H1 (cell line): ENCODE measurements at regions not wholly inside any gene's neighbourhood (a gene's known extent, or its start where the extent isn't known, plus 50 kb on each side); places are given as distances from the start of the nearest gene placed in this dataset.

Experiments
- CTCF ChIA-PET: fragments of 300-600 bp; sonication (Branson Sonifier 250); formaldehyde crosslinking; loops from one replicate; lab custom pipeline; 2021; ENCODE audit not compliant: partially characterized antibody; lab: Charles Lee
- POLR2A ChIA-PET: fragments of 300-600 bp; sonication (Branson Sonifier 250); formaldehyde crosslinking; loops from one replicate; lab custom pipeline; 2021; ENCODE audit warnings: inconsistent platforms; ENCODE audit not compliant: partially characterized antibody; lab: Charles Lee
- DNase-seq, 2 experiments: peaks; one replicate each; pipeline versions ENCODE4 v3.0.0 to v3.0.0-alpha.2; 2010 to 2022; ENCODE audit warnings: low spot score in 2 of 2, low read depth in 1 of 2, mixed read lengths in 1 of 2
- FAIRE-seq: peaks from 2 replicates; lab custom pipeline; 2011; peaks lifted over from hg19 to GRCh38; lab: Jason Lieb, UNC
- H2AFZ ChIP-seq: 2 replicates; pipeline ENCODE4 v1.8.1; 2012; ENCODE audit warnings: low read length, inconsistent platforms
- H2AK5ac ChIP-seq: 2 replicates; pipeline ENCODE4 v1.6.1; 2013; ENCODE audit warnings: low read depth, low read length
- H2BK120ac ChIP-seq: replicated peaks from 2 replicates; pipeline ENCODE3; 2013; ENCODE audit warnings: low read depth, low read length, inconsistent platforms
- H2BK12ac ChIP-seq: 2 replicates; pipeline ENCODE4 v1.6.1; 2013; ENCODE audit warnings: low read depth, low read length
- H2BK15ac ChIP-seq: 2 replicates; pipeline ENCODE4 v1.6.1; 2013; ENCODE audit warnings: low read length
- H2BK20ac ChIP-seq: 2 replicates; pipeline ENCODE4 v1.6.1; 2013; ENCODE audit warnings: low read length
- H2BK5ac ChIP-seq: 2 replicates; pipeline ENCODE4 v1.6.1; 2013; ENCODE audit warnings: low read depth, low read length
- H3K14ac ChIP-seq: 2 replicates; pipeline ENCODE4 v1.6.1; 2013; ENCODE audit warnings: inconsistent platforms; ENCODE audit not compliant: insufficient read length
- H3K18ac ChIP-seq: 2 replicates; pipeline ENCODE4 v1.6.1; 2013; ENCODE audit warnings: low read length; ENCODE audit errors: extremely low read depth
- H3K23ac ChIP-seq: 2 replicates; pipeline ENCODE4 v1.6.1; 2013; ENCODE audit warnings: inconsistent platforms; ENCODE audit not compliant: insufficient read length
- H3K23me2 ChIP-seq: 2 replicates; pipeline ENCODE4 v1.6.1; 2013; ENCODE audit warnings: low read depth, low read length
- H3K27ac ChIP-seq: 2 replicates; pipeline ENCODE4 v1.6.1; 2011; ENCODE audit warnings: low read depth, low read length, inconsistent platforms
- H3K27me3 ChIP-seq, 4 experiments: replicated peaks in 1 of 4; 1 replicate in 1 of 4; 2 replicates in 3 of 4; pipeline versions ENCODE4 v1.6.1 to v1.8.1; 2011 to 2013; ENCODE audit warnings: low read length in 3 of 4, mild to moderate bottlenecking in 3 of 4, inconsistent platforms in 2 of 4, mixed read lengths in 2 of 4, moderate library complexity in 1 of 4; ENCODE audit not compliant: control insufficient read depth in 3 of 4, insufficient read depth in 3 of 4; ENCODE audit errors: extremely low read depth in 1 of 4
- H3K36me3 ChIP-seq, 4 experiments: 2 replicates each; pipeline versions ENCODE4 v1.6.1 to v1.8.1; 2011 to 2013; ENCODE audit warnings: mild to moderate bottlenecking in 4 of 4, low read length in 3 of 4, moderate library complexity in 2 of 4, control low read depth in 1 of 4, inconsistent platforms in 1 of 4; ENCODE audit not compliant: insufficient read depth in 4 of 4, control insufficient read depth in 2 of 4
- H3K4ac ChIP-seq: replicated peaks from 2 replicates; pipeline ENCODE3; 2013; ENCODE audit warnings: low read length, low read depth, mixed read lengths, inconsistent platforms; ENCODE audit not compliant: insufficient read length
- H3K4me1 ChIP-seq, 4 experiments: replicated peaks in 1 of 4; 1 replicate in 1 of 4; 2 replicates in 3 of 4; pipeline versions ENCODE4 v1.6.1 to v1.8.1; 2011 to 2013; ENCODE audit warnings: low read length in 3 of 4, inconsistent platforms in 2 of 4, mixed read lengths in 1 of 4; ENCODE audit not compliant: insufficient read depth in 4 of 4, control insufficient read depth in 3 of 4
- H3K4me2 ChIP-seq, 2 experiments: 2 replicates each; pipeline versions ENCODE4 v1.6.1 to v1.8.1; 2011 to 2013; ENCODE audit warnings: low read depth in 2 of 2, low read length in 2 of 2, control low read depth in 1 of 2, inconsistent platforms in 1 of 2, mild to moderate bottlenecking in 1 of 2; ENCODE audit not compliant: insufficient read depth in 1 of 2
- H3K4me3 ChIP-seq, 4 experiments: fragments of 200-600, 300-600 bp in 1 of 4; sonication (generic), shearing (Covaris generic), sonication (Bioruptor Twin) in 1 of 4; 2 replicates each; pipeline versions ENCODE4 v1.5.1 to v1.8.1; 2011 to 2016; ENCODE audit warnings: low read length in 4 of 4, low read depth in 3 of 4, control low read depth in 2 of 4, inconsistent platforms in 2 of 4, mild to moderate bottlenecking in 2 of 4, mixed read lengths in 1 of 4, moderate library complexity in 1 of 4; ENCODE audit not compliant: insufficient read depth in 2 of 4; ENCODE audit errors: extremely low read depth in 1 of 4
- H3K56ac ChIP-seq: replicated peaks from 2 replicates; pipeline ENCODE3; 2013; ENCODE audit warnings: low read depth, mild to moderate bottlenecking, mixed read lengths, low read length, inconsistent platforms; ENCODE audit not compliant: insufficient read length
- H3K79me1 ChIP-seq: 2 replicates; pipeline ENCODE4 v1.6.1; 2013; ENCODE audit warnings: low read depth, low read length, control low read depth
- H3K79me2 ChIP-seq, 2 experiments: 2 replicates each; pipeline versions ENCODE4 v1.6.1 to v1.8.1; 2012 to 2013; ENCODE audit warnings: low read length in 2 of 2, mild to moderate bottlenecking in 2 of 2, inconsistent platforms in 1 of 2; ENCODE audit not compliant: insufficient read depth in 2 of 2, control insufficient read depth in 1 of 2
- H3K9ac ChIP-seq, 4 experiments: replicated peaks in 1 of 4; 1 replicate in 1 of 4; 2 replicates in 3 of 4; pipeline versions ENCODE4 v1.6.1 to v1.8.1; 2011 to 2013; ENCODE audit warnings: low read depth in 3 of 4, low read length in 3 of 4, control low read depth in 2 of 4, mild to moderate bottlenecking in 2 of 4, moderate library complexity in 2 of 4, inconsistent platforms in 1 of 4; ENCODE audit errors: extremely low read depth in 1 of 4
- H3K9me3 ChIP-seq, 2 experiments: 2 replicates each; pipeline versions ENCODE4 v1.6.1 to v1.8.1; 2012 to 2013; ENCODE audit warnings: mild to moderate bottlenecking in 2 of 2, moderate library complexity in 2 of 2, control low read depth in 1 of 2, inconsistent platforms in 1 of 2, low read depth in 1 of 2, low read length in 1 of 2, mixed read lengths in 1 of 2; ENCODE audit not compliant: insufficient read depth in 2 of 2
- H4K20me1 ChIP-seq, 2 experiments: replicated peaks in 1 of 2; 2 replicates each; pipeline versions ENCODE3 to v1.8.1; 2011 to 2013; ENCODE audit warnings: inconsistent platforms in 2 of 2, low read length in 2 of 2, mild to moderate bottlenecking in 1 of 2; ENCODE audit not compliant: insufficient read depth in 2 of 2, control insufficient read depth in 1 of 2
- H4K5ac ChIP-seq: 2 replicates; pipeline ENCODE4 v1.6.1; 2013; ENCODE audit warnings: low read length, low read depth, mixed read lengths, inconsistent platforms; ENCODE audit not compliant: insufficient read length
- H4K8ac ChIP-seq: 2 replicates; pipeline ENCODE4 v1.8.0; 2013; ENCODE audit warnings: mild to moderate bottlenecking, moderate library complexity, low read length, inconsistent platforms; ENCODE audit not compliant: insufficient read depth; ENCODE audit errors: extremely low read depth
- H4K91ac ChIP-seq: replicated peaks from 2 replicates; pipeline ENCODE3; 2013; ENCODE audit warnings: low read length, mixed read lengths, inconsistent platforms; ENCODE audit not compliant: insufficient read length
- HDAC2 ChIP-seq, 2 experiments: fragments of 300-600 bp in 1 of 2; sonication (generic) in 1 of 2; IDR thresholded peaks; 2 replicates each; pipeline ENCODE4 v1.6.1; 2011 to 2012; ENCODE audit warnings: low read depth in 2 of 2, low read length in 2 of 2, mild to moderate bottlenecking in 2 of 2, moderate library complexity in 2 of 2, borderline replicate concordance in 1 of 2, inconsistent platforms in 1 of 2
- WGBS, 2 experiments: shearing (Covaris generic) in 1 of 2; methylation state at CpG; one replicate each; pipeline versions ENCODE4 v1.1.6 to v1.1.7; 2013 to 2015; ENCODE audit warnings: low lambda C conversion rate in 2 of 2, mixed read lengths in 2 of 2, inconsistent platforms in 1 of 2, low coverage in 1 of 2, missing lambda C conversion rate in 1 of 2; ENCODE audit not compliant: insufficient replicate concordance in 2 of 2, insufficient coverage in 1 of 2, insufficient read length in 1 of 2; ENCODE audit errors: extremely low coverage in 1 of 2, missing lambda C conversion rate in 1 of 2; 5-methylcytosine and 5-hydroxymethylcytosine counted together
- TF ChIP-seq, protein P1 (sequence below): IDR thresholded peaks from 2 replicates; pipeline ENCODE4 v1.6.1; 2012; ENCODE audit warnings: inconsistent platforms

DNA sequence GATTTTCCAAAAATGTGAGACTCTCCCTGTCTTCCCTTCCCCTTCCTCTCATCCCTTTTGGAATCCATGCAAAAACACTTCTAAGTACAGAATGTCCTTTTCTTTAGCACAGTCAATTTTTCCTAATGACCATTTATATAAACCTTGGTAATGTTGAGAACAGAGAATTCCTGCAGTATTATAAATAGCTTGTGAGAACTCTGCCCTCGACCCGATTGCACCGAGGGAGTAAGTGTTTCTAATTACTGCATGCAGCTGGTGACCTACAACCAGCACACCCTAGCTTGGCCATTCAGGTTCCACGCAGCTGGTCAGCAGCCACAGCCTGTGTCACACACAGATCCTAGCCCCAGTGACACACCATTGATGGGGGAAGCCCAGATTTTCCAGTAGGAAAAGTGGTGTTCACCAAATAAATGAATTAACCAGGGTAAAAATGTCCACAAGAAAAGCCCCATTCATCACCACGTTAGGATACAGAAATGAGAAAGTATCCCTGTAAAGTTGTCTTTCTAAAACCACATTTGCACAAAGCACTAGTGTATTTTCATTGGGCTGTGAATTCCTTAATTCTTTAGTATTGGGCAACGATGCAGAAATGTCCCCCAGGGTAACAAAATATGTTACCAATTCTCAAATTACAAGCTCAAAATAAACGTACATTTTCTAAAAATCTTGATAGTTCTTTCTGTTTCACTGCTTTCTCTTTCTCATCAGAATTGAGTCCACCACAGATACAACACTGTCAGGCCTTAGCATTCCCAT, 499.0 kb upstream of the KLF6 start:
- H3K4me2 ChIP-seq = no peak overlapping the region
- no peak overlapping the region for H3K27ac ChIP-seq
- no peak overlapping the region for H2AK5ac ChIP-seq
- no peak overlapping the region for H3K23ac ChIP-seq
- H3K23me2 ChIP-seq = no peaks in the 10 kb centered on the region
- H4K20me1 ChIP-seq = no peaks in the 10 kb centered on the region
- H2BK120ac ChIP-seq = no peak overlapping the region
- H3K18ac ChIP-seq = no peak overlapping the region
- H2BK5ac ChIP-seq = no peak overlapping the region
- no peaks in the 10 kb centered on the region for H3K79me2 ChIP-seq
- DNase-seq = no peak
- ChIA-PET CTCF (no interaction called here), POLR2A (no interaction called here)
- H3K27me3 ChIP-seq = no peaks in the 10 kb centered on the region
- H3K36me3 ChIP-seq = no peaks in the 10 kb centered on the region
- H3K56ac ChIP-seq = no peak overlapping the region
- H4K5ac ChIP-seq = no peak overlapping the region
- no peaks in the 10 kb centered on the region for H3K9me3 ChIP-seq
- H2BK15ac ChIP-seq = no peak overlapping the region
- no peak overlapping the region for H3K4me3 ChIP-seq
- no peak overlapping the region for H4K8ac ChIP-seq
- H2BK12ac ChIP-seq = no peak overlapping the region
- no peak overlapping the region for H3K14ac ChIP-seq
- H4K91ac ChIP-seq = no peak overlapping the region
- WGBS, 2 experiments = 74% methylated on average over 7 of the region's 7 CpGs; no CpG with 5 or more reads in 1 of the 2 experiments
- no peak overlapping the region for H2AFZ ChIP-seq
- no peaks in the 10 kb centered on the region for H3K79me1 ChIP-seq
- H3K4me1 ChIP-seq = peaks cover 0 to 3% (median 0%) of the 10 kb centered on the region in 4 experiments; a peak in 2 of 7 replicates
- no peak overlapping the region for H2BK20ac ChIP-seq
- FAIRE-seq = no peak
- H3K9ac ChIP-seq = no peak overlapping the region
- no peak overlapping the region for H3K4ac ChIP-seq
- TF ChIP-seq, protein P1, sequence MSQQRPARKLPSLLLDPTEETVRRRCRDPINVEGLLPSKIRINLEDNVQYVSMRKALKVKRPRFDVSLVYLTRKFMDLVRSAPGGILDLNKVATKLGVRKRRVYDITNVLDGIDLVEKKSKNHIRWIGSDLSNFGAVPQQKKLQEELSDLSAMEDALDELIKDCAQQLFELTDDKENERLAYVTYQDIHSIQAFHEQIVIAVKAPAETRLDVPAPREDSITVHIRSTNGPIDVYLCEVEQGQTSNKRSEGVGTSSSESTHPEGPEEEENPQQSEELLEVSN = no peak
- TF ChIP-seq HDAC2 (IDR thresholded peaks at IDR 0.05; ENCODE audit: borderline replicate concordance in 1 of 2, low read depth in 2 of 2, low read length in 2 of 2) = no peak
